AG04450 (cell line): ENCODE measurements at regions not wholly inside any gene's neighbourhood (a gene's known extent, or its start where the extent isn't known, plus 50 kb on each side); places are given as distances from the start of the nearest gene placed in this dataset.

Experiments
- CTCF ChIA-PET: fragments of 300-600, 350-600 bp; formaldehyde crosslinking; extraction: SDS; loops from one replicate; lab custom pipeline; 2022; ENCODE audit warnings: antibody characterized with exemption, inconsistent platforms; lab: Charles Lee
- POLR2A ChIA-PET: fragments of 350-600 bp; formaldehyde crosslinking; extraction: SDS; loops from one replicate; lab custom pipeline; 2021; ENCODE audit warnings: antibody characterized with exemption, inconsistent platforms; lab: Yijun Ruan, JAX
- DNase-seq: peaks from one replicate; pipeline ENCODE4 v3.0.0-alpha.2; 2011; ENCODE audit warnings: low read depth, low spot score
- H3K27ac ChIP-seq: one replicate; pipeline ENCODE4 v1.5.1; 2012; ENCODE audit warnings: low read depth, low read length, control low read depth
- H3K27me3 ChIP-seq: one replicate; pipeline ENCODE4 v1.6.0; 2012; ENCODE audit warnings: low read length; ENCODE audit not compliant: control insufficient read depth, insufficient read depth
- H3K4me3 ChIP-seq: 2 replicates; pipeline ENCODE4 v1.5.1; 2011; ENCODE audit warnings: mild to moderate bottlenecking, low read depth, low read length, control low read depth
- H3K9me3 ChIP-seq: 2 replicates; pipeline ENCODE4 v1.5.1; 2012; ENCODE audit warnings: low read length; ENCODE audit not compliant: control insufficient read depth, insufficient read depth
- CTCF ChIP-seq: IDR thresholded peaks from 2 replicates; pipeline ENCODE4 v1.5.1; 2011; ENCODE audit warnings: low read depth, low read length, control low read depth, inconsistent platforms

- Histone ChIP-seq H3K27ac (no peak overlapping the region), H3K27me3 (no peaks in the 10 kb centered on the region), H3K4me3 (no peak overlapping the region), H3K9me3 (no peaks in the 10 kb centered on the region; the same call in 1 of the 2 replicates)
- ChIA-PET POLR2A (no interaction called here), CTCF (no interaction called here)
- DNase-seq = no peak
- TF ChIP-seq CTCF = no peak
Measured at GRCh38 chr6:23712756-23713155, 413.3 kb upstream of the NRSN1 start.

- no peak overlapping the region for H3K27ac ChIP-seq
- no peaks in the 10 kb centered on the region; the same call in 1 of the 2 replicates for H3K9me3 ChIP-seq
- no peak overlapping the region for H3K4me3 ChIP-seq
- no peak for TF ChIP-seq CTCF
- POLR2A ChIA-PET = no interaction called here
- CTCF ChIA-PET = no interaction called here
- DNase-seq = no peak
- H3K27me3 ChIP-seq = no peaks in the 10 kb centered on the region
Measured at GRCh38 chr6:23713211-23713610, 412.8 kb upstream of the NRSN1 start.

- Histone ChIP-seq H3K27me3 (no peaks in the 10 kb centered on the region), H3K4me3 (no peak overlapping the region), H3K9me3 (peaks cover 3% of the 10 kb centered on the region), H3K27ac (no peak overlapping the region)
- no peak for DNase-seq
- ChIA-PET POLR2A (no interaction called here), CTCF (no interaction called here)
- TF ChIP-seq CTCF = no peak
Measured at GRCh38 chr6:23728707-23729106, 397.3 kb upstream of the NRSN1 start.

- Histone ChIP-seq H3K4me3 (no peak overlapping the region), H3K27ac (no peak overlapping the region), H3K9me3 (peaks cover 4% of the 10 kb centered on the region), H3K27me3 (no peaks in the 10 kb centered on the region)
- DNase-seq = no peak
- CTCF ChIA-PET = no interaction called here
- POLR2A ChIA-PET = no interaction called here
- TF ChIP-seq CTCF = no peak
Measured at GRCh38 chr6:23731609-23732008, 394.4 kb upstream of the NRSN1 start.

- Histone ChIP-seq H3K27me3 (no peaks in the 10 kb centered on the region), H3K9me3 (peaks cover 4% of the 10 kb centered on the region), H3K27ac (no peak overlapping the region), H3K4me3 (no peak overlapping the region)
- no peak for DNase-seq
- POLR2A ChIA-PET = no interaction called here
- CTCF ChIA-PET = no interaction called here
- no peak for TF ChIP-seq CTCF
Measured at GRCh38 chr6:23732521-23732920, 393.5 kb upstream of the NRSN1 start.
